Naive thymus-derived CD4-positive, alpha-beta T cell (primary cell): ENCODE measurements at regions not wholly inside any gene's neighbourhood (a gene's known extent, or its start where the extent isn't known, plus 50 kb on each side); places are given as distances from the start of the nearest gene placed in this dataset.
"Not testable (repeated sequence)": the region's sequence is repeated elsewhere in the genome, so short reads cannot be mapped to it uniquely, and the experiment has no call there.

ENCODE experiments used
- ATAC-seq: fragments of 150-1000 bp; cut with Tn5 transposase; 2 replicates; pipeline ENCODE4 v1.10.0; 2021; ENCODE audit warnings: mild to moderate bottlenecking, moderate library complexity
- CTCF ChIA-PET: fragments of 350-600 bp; sonication (Branson Sonifier 250); formaldehyde crosslinking; loops from one replicate; lab custom pipeline; 2021; ENCODE audit warnings: antibody characterized with exemption; lab: Charles Lee
- POLR2A ChIA-PET: fragments of 350-600 bp; sonication (Branson Sonifier 250); formaldehyde crosslinking; loops from one replicate; lab custom pipeline; 2021; ENCODE audit warnings: antibody characterized with exemption, inconsistent platforms; lab: Charles Lee
- DNase-seq, 9 donors: peaks; one replicate each; pipeline versions ENCODE4 v3.0.0 to v3.0.0-alpha.2; 2020 to 2022; ENCODE audit warnings: mixed read lengths in 1 of 9
- H3K27ac ChIP-seq: one replicate; pipeline ENCODE4 v1.7.0; 2013; ENCODE audit warnings: mild to moderate bottlenecking, low read depth, low read length, moderate library complexity
- H3K27me3 ChIP-seq, 2 donors: one replicate each; pipeline ENCODE4 v1.7.0; 2013; ENCODE audit warnings: low read length in 2 of 2, mild to moderate bottlenecking in 2 of 2, moderate library complexity in 2 of 2; ENCODE audit not compliant: control insufficient read depth in 2 of 2, insufficient read depth in 2 of 2
- H3K36me3 ChIP-seq, 3 experiments: 1 replicate in 2 of 3; 2 replicates in 1 of 3; pipeline ENCODE4 v1.7.0; 2013; ENCODE audit warnings: low read length in 3 of 3, mild to moderate bottlenecking in 3 of 3, moderate library complexity in 1 of 3; ENCODE audit not compliant: insufficient read depth in 3 of 3, control insufficient read depth in 2 of 3
- H3K4me1 ChIP-seq, 2 donors: one replicate each; pipeline ENCODE4 v1.7.0; 2013; ENCODE audit warnings: low read length in 2 of 2, mild to moderate bottlenecking in 2 of 2, moderate library complexity in 1 of 2; ENCODE audit not compliant: control insufficient read depth in 2 of 2, insufficient read depth in 2 of 2
- H3K4me3 ChIP-seq: 2 replicates; pipeline ENCODE4 v1.7.0; 2013; ENCODE audit warnings: mild to moderate bottlenecking, low read length
- H3K9me3 ChIP-seq, 3 experiments: 1 replicate in 2 of 3; 2 replicates in 1 of 3; pipeline ENCODE4 v1.7.0; 2013; ENCODE audit warnings: low read length in 3 of 3; ENCODE audit not compliant: control insufficient read depth in 2 of 3
- H3K27ac Mint-ChIP-seq, 9 donors: one replicate each; pipeline ENCODE4 v1.8.0; 2020 to 2022; ENCODE audit warnings: mixed read lengths in 9 of 9, mild to moderate bottlenecking in 8 of 9, moderate library complexity in 5 of 9, inconsistent platforms in 2 of 9
- H3K27me3 Mint-ChIP-seq, 5 donors: one replicate each; pipeline ENCODE4 v1.8.0; 2021 to 2022; ENCODE audit warnings: mixed read lengths in 5 of 5, mild to moderate bottlenecking in 1 of 5
- H3K36me3 Mint-ChIP-seq, 5 donors: one replicate each; pipeline ENCODE4 v1.8.0; 2020 to 2022; ENCODE audit warnings: mixed read lengths in 5 of 5, mild to moderate bottlenecking in 3 of 5, inconsistent platforms in 1 of 5
- H3K4me1 Mint-ChIP-seq, 7 donors: one replicate each; pipeline ENCODE4 v1.8.0; 2020 to 2022; ENCODE audit warnings: mixed read lengths in 7 of 7, mild to moderate bottlenecking in 3 of 7, inconsistent platforms in 1 of 7
- H3K4me3 Mint-ChIP-seq, 10 donors: one replicate each; pipeline ENCODE4 v1.8.0; 2020 to 2022; ENCODE audit warnings: mild to moderate bottlenecking in 10 of 10, mixed read lengths in 10 of 10, moderate library complexity in 6 of 10, inconsistent platforms in 2 of 10
- H3K9me3 Mint-ChIP-seq, 11 donors: one replicate each; pipeline ENCODE4 v1.8.0; 2020 to 2022; ENCODE audit warnings: mixed read lengths in 11 of 11, mild to moderate bottlenecking in 4 of 11, inconsistent platforms in 1 of 11, moderate library complexity in 1 of 11
- intact Hi-C, 2 donors: fragments of 100-400 bp; cut with micrococcal nuclease; formaldehyde crosslinking; loops; one replicate each; pipeline ENCODE4 v1.15.1; 2023

DNA sequence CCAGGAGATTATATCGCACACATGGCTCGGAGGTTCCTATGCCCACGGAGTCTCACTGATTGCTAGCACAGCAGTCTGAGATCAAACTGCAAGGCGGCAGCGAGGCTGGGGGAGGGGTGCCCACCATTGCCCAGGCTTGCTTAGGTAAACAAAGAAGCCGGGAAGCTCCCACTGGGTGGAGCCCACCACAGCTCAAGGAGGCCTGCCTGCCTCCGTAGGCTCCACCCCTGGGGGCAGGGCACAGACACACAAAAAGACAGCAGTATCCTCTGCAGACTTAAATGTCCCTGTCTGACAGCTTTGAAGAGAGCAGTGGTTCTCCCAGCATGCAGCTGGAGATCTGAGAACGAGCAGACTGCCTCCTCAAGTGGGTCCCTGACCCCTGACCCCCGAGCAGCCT, 112.0 kb upstream of the NDST3 start:
- H3K9me3 Mint-ChIP-seq = not testable (repeated sequence)

GRCh38 chr4:117927823-117928222, 106.5 kb upstream of the NDST3 start:
- H3K9me3 Mint-ChIP-seq = peaks cover 0 to 10% (median 5%) of the 10 kb centered on the region in 11 donors
- H3K4me1 ChIP-seq, H3K27me3 ChIP-seq, H3K27me3 Mint-ChIP-seq, H3K27ac ChIP-seq, H3K4me1 Mint-ChIP-seq, H3K27ac Mint-ChIP-seq, H3K36me3 Mint-ChIP-seq, H3K36me3 ChIP-seq, intact Hi-C loops, POLR2A ChIA-PET, DNase-seq, CTCF ChIA-PET, ATAC-seq, H3K9me3 ChIP-seq, H3K4me3 ChIP-seq, H3K4me3 Mint-ChIP-seq: not testable (repeated sequence)

More for the DNA sequence above, 112.0 kb upstream of the NDST3 start:
- ATAC-seq, intact Hi-C loops, CTCF ChIA-PET, DNase-seq, H3K27me3 ChIP-seq, H3K27ac Mint-ChIP-seq, H3K4me1 Mint-ChIP-seq, H3K36me3 Mint-ChIP-seq, H3K4me1 ChIP-seq, H3K4me3 ChIP-seq, POLR2A ChIA-PET, H3K36me3 ChIP-seq, H3K27ac ChIP-seq, H3K9me3 ChIP-seq, H3K4me3 Mint-ChIP-seq, H3K27me3 Mint-ChIP-seq: not testable (repeated sequence)

- H3K4me3 Mint-ChIP-seq = no peak overlapping the region
- ChIA-PET POLR2A (no interaction called here), CTCF (no interaction called here)
- no peaks in the 10 kb centered on the region for H3K4me1 ChIP-seq
- H3K9me3 Mint-ChIP-seq = peaks cover 0 to 20% (median 8%) of the 10 kb centered on the region in 11 donors
- intact Hi-C loops = no loop called here
- no peaks in the 10 kb centered on the region for H3K36me3 Mint-ChIP-seq
- DNase-seq (no peak), ATAC-seq (no peak)
- H3K27me3 ChIP-seq = no peaks in the 10 kb centered on the region
- no peaks in the 10 kb centered on the region for H3K4me1 Mint-ChIP-seq
- H3K27ac ChIP-seq = no peak overlapping the region
- H3K27me3 Mint-ChIP-seq = no peaks in the 10 kb centered on the region
- H3K9me3 ChIP-seq = no peaks in the 10 kb centered on the region
- H3K36me3 ChIP-seq = no peaks in the 10 kb centered on the region
- H3K27ac Mint-ChIP-seq = no peak overlapping the region
- no peak overlapping the region for H3K4me3 ChIP-seq
These were observed 92.7 kb upstream of the NDST3 start for GRCh38 chr4:117941611-117942010.

DNA sequence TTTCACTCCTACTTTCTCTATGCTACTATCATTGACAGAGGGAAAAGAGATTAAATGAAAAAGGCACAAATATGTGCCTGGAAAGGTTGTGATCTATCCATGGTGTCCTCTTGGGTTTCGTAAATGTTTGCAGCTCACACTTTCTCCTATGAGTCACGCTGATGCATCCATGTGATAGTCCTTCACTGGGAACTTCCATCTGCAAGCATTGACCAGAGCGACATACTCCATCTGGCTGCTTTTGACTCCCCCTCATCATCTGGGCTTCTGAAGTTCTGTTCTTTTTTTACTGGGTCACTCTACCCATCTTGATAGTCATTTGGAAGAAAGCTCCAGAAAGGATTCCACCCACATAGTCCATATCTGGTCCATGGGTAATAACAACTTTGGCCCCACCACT, 84.7 kb upstream of the NDST3 start:
- H3K4me3 ChIP-seq = no peak overlapping the region
- no peak overlapping the region for H3K27ac ChIP-seq
- Mint-ChIP-seq H3K27ac (no peak overlapping the region), H3K27me3 (no peaks in the 10 kb centered on the region), H3K4me3 (no peak overlapping the region), H3K9me3 (peaks cover 0 to 18% (median 5%) of the 10 kb centered on the region in 11 donors), H3K36me3 (no peaks in the 10 kb centered on the region), H3K4me1 (no peaks in the 10 kb centered on the region)
- ChIA-PET CTCF (no interaction called here), POLR2A (no interaction called here)
- no peaks in the 10 kb centered on the region for H3K4me1 ChIP-seq
- ATAC-seq (no peak), DNase-seq (no peak)
- intact Hi-C loops = no loop called here
- no peaks in the 10 kb centered on the region for H3K36me3 ChIP-seq
- no peaks in the 10 kb centered on the region for H3K9me3 ChIP-seq
- H3K27me3 ChIP-seq = no peaks in the 10 kb centered on the region

GRCh38 chr4:117957571-117957970, 76.7 kb upstream of the NDST3 start:
- Mint-ChIP-seq H3K27ac (no peak overlapping the region), H3K36me3 (no peaks in the 10 kb centered on the region), H3K4me3 (no peak overlapping the region), H3K9me3 (peaks cover 0 to 11% (median 3%) of the 10 kb centered on the region in 11 donors), H3K27me3 (no peaks in the 10 kb centered on the region), H3K4me1 (no peaks in the 10 kb centered on the region)
- H3K4me3 ChIP-seq = no peak overlapping the region
- no peaks in the 10 kb centered on the region for H3K9me3 ChIP-seq
- ChIA-PET POLR2A (no interaction called here), CTCF (no interaction called here)
- intact Hi-C loops = no loop called here
- DNase-seq = no peak
- no peaks in the 10 kb centered on the region for H3K36me3 ChIP-seq
- no peaks in the 10 kb centered on the region for H3K4me1 ChIP-seq
- H3K27me3 ChIP-seq = no peaks in the 10 kb centered on the region
- H3K27ac ChIP-seq = no peak overlapping the region
- ATAC-seq = no peak

GRCh38 chr4:117965622-117966021, 68.7 kb upstream of the NDST3 start:
- Histone ChIP-seq H3K27ac (no peak overlapping the region), H3K4me1 (no peaks in the 10 kb centered on the region), H3K9me3 (no peaks in the 10 kb centered on the region), H3K36me3 (no peaks in the 10 kb centered on the region), H3K4me3 (no peak overlapping the region), H3K27me3 (no peaks in the 10 kb centered on the region)
- peaks cover 0 to 8% (median 0%) of the 10 kb centered on the region in 7 donors for H3K4me1 Mint-ChIP-seq
- H3K27me3 Mint-ChIP-seq = no peaks in the 10 kb centered on the region
- POLR2A ChIA-PET = no interaction called here
- no peak overlapping the region for H3K4me3 Mint-ChIP-seq
- no peaks in the 10 kb centered on the region for H3K36me3 Mint-ChIP-seq
- intact Hi-C loops = no loop called here
- DNase-seq (peak in 4 of 9 donors; percentile 1 to 30 (median 18)), ATAC-seq (no peak)
- H3K27ac Mint-ChIP-seq = peak overlapping the region in 1 of 9 donors; percentile 19
- CTCF ChIA-PET = no interaction called here
- peaks cover 0 to 10% (median 1%) of the 10 kb centered on the region in 11 donors for H3K9me3 Mint-ChIP-seq

DNA sequence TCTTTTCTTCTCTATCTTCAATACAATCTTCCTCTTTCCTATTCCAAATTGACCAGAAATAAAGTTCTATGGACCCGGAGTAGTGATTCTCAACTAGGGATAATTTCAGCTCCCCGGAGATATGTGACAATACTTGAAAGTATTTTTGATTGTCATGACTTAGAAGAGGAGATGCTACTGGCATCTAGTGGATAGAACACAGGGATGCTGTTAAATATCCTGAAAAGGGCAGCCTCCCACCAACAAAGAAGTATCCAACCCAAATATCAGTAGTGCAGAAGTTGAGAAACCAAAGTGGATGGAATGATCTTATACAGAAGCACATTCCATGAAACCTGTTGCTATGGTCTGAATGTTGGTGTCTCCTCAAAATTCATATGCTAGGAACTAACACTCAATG, 65.7 kb upstream of the NDST3 start:
- Mint-ChIP-seq H3K4me1 (peaks cover 0 to 8% (median 0%) of the 10 kb centered on the region in 7 donors), H3K27ac (no peak overlapping the region), H3K36me3 (no peaks in the 10 kb centered on the region), H3K4me3 (no peak overlapping the region), H3K27me3 (peaks cover 0 to 5% (median 0%) of the 10 kb centered on the region in 5 donors), H3K9me3 (peaks cover 0 to 10% (median 3%) of the 10 kb centered on the region in 11 donors)
- H3K9me3 ChIP-seq = no peaks in the 10 kb centered on the region
- DNase-seq = no peak
- CTCF ChIA-PET = no interaction called here
- no peak overlapping the region for H3K27ac ChIP-seq
- H3K36me3 ChIP-seq = no peaks in the 10 kb centered on the region
- no peaks in the 10 kb centered on the region for H3K27me3 ChIP-seq
- H3K4me1 ChIP-seq = no peaks in the 10 kb centered on the region
- POLR2A ChIA-PET = no interaction called here
- no peak overlapping the region for H3K4me3 ChIP-seq
- intact Hi-C loops = no loop called here
- no peak for ATAC-seq
